ENCODE measurements at regions not wholly inside any gene's neighbourhood (a gene's known extent, or its start where the extent isn't known, plus 50 kb on each side); places are given as distances from the start of the nearest gene placed in this dataset.

- TF ChIP-seq CTCF (IDR thresholded peaks at IDR 0.05) = no peak
- TF ChIP-seq POLR2A (IDR thresholded peaks at IDR 0.05) = no peak
Measured at GRCh38 chr19:28307963-28308362, 905.0 kb downstream of the UQCRFS1 start.

Measured in heart left ventricle (tissue), 13 donors.